ENCODE measurements at regions not wholly inside any gene's neighbourhood (a gene's known extent, or its start where the extent isn't known, plus 50 kb on each side); places are given as distances from the start of the nearest gene placed in this dataset.

DNA sequence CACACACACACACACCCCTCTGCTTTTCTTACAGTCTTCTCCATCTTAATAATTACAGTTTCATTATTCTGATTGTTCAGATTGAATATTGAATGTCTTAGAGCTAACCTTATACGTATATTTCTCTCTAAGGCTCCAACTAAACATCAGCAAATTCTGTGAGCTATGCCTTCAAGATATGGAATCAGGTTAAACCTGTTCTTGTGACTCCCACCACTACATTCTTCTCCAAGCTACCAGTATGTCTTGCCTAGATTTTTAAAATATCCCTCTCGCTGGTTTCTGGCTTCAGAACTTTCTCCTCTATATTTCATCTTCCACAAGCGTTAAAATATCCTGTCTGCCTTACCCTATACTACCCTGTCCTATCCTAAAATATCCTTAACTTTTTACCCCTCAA lies 1346.4 kb upstream of the CDH2 start:
- DNase-seq (ENCODE audit: low read depth in 1 of 2, low spot score in 1 of 2): no peak
- in situ Hi-C loops (cut with HindIII; ENCODE audit: low pct_unique_long_range_greater_than_20kb, low sequenced_read_pairs): no loop called here
- TF ChIP-seq JUND (IDR thresholded peaks at IDR 0.05; ENCODE audit: low read depth): no peak

- no peak for TF ChIP-seq JUND (IDR thresholded peaks at IDR 0.05; ENCODE audit: low read depth)
- in situ Hi-C loops (cut with HindIII; ENCODE audit: low pct_unique_long_range_greater_than_20kb, low sequenced_read_pairs): no loop called here
- no peak for DNase-seq (ENCODE audit: low read depth in 1 of 2, low spot score in 1 of 2)
Observed at GRCh38 chr18:29512761-29513160, 1335.8 kb upstream of the CDH2 start.

DNA sequence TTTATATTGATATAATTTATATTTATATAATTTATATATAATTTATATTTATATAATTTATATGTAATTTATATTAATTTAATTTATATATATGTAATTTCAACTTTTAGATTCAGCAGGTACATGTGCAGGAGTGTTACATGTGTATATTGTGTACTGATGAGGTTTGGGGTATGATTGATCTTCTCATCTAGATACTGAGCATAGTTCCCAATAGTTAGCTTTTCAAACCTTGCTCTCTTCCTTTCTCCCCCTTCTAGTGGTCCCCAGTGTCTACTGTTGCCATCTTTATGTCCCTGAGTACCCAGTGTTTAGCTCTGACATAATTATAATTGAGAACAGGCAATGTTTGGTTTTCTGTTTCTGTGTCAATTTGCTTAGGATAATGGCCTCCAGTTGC lies 1335.3 kb upstream of the CDH2 start:
- DNase-seq (ENCODE audit: low read depth in 1 of 2, low spot score in 1 of 2): no peak
- TF ChIP-seq JUND (IDR thresholded peaks at IDR 0.05; ENCODE audit: low read depth): no peak
- in situ Hi-C loops (cut with HindIII; ENCODE audit: low pct_unique_long_range_greater_than_20kb, low sequenced_read_pairs): no loop called here

DNA sequence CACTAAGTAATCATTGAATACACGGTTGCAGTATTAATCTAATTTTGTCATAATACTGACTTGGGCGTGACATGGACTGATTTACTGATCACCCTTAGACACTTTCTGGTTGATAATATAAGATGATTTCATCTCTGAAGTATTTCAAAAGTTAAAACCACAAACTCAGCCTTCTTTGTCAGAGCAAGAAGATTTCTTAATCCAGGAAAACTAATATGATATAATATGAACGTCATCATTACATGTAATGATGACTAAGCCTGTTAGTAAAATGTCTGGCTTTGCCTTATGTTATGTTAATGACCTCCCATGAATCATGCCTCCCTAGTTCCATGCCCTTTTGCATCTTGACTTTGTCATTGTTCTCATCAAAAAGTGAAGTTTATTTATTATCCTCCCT lies 1325.0 kb upstream of the CDH2 start:
- no peak for DNase-seq (ENCODE audit: low read depth in 1 of 2, low spot score in 1 of 2)
- no peak for TF ChIP-seq JUND (IDR thresholded peaks at IDR 0.05; ENCODE audit: low read depth)
- in situ Hi-C loops (cut with HindIII; ENCODE audit: low pct_unique_long_range_greater_than_20kb, low sequenced_read_pairs): no loop called here

GRCh38 chr18:29496152-29496680 lies 1319.3 kb upstream of the CDH2 start:
- in situ Hi-C loops (cut with HindIII; ENCODE audit: low pct_unique_long_range_greater_than_20kb, low sequenced_read_pairs): no loop called here
- no peak for DNase-seq (ENCODE audit: low read depth in 1 of 2, low spot score in 1 of 2)
- TF ChIP-seq JUND (IDR thresholded peaks at IDR 0.05; ENCODE audit: low read depth): no peak

DNA sequence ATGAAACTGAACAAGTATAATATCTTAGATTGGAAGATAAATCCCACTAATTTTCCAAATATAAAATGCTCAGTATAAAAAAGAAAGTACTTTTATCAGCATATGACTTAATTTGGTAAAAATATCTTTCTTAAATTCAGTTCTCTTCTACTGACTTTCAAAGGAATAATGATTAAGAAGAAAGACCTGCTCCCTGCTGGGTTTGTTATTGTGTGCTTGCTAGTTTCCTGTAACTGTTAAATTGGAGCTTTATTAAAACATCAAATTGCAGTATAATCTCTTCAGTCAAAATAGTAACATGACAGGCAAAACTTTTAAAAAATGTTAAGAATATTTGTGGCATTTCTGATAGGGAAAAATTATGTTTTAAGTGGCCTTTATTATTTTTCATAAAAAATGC lies 1317.4 kb upstream of the CDH2 start:
- TF ChIP-seq JUND (IDR thresholded peaks at IDR 0.05; ENCODE audit: low read depth): no peak
- no peak for DNase-seq (ENCODE audit: low read depth in 1 of 2, low spot score in 1 of 2)
- in situ Hi-C loops (cut with HindIII; ENCODE audit: low pct_unique_long_range_greater_than_20kb, low sequenced_read_pairs): no loop called here

- in situ Hi-C loops (cut with HindIII; ENCODE audit: low pct_unique_long_range_greater_than_20kb, low sequenced_read_pairs): no loop called here
- no peak for TF ChIP-seq JUND (IDR thresholded peaks at IDR 0.05; ENCODE audit: low read depth)
Observed at GRCh38 chr18:29491907-29492306, 1315.0 kb upstream of the CDH2 start.

GRCh38 chr18:29488617-29489016 lies 1311.7 kb upstream of the CDH2 start:
- no peak for TF ChIP-seq JUND (IDR thresholded peaks at IDR 0.05; ENCODE audit: low read depth)
- no peak for DNase-seq (ENCODE audit: low read depth in 1 of 2, low spot score in 1 of 2)
- in situ Hi-C loops (cut with HindIII; ENCODE audit: low pct_unique_long_range_greater_than_20kb, low sequenced_read_pairs): no loop called here

More at GRCh38 chr18:29491907-29492306, 1315.0 kb upstream of the CDH2 start:
- no peak for DNase-seq (ENCODE audit: low read depth in 1 of 2, low spot score in 1 of 2)

- no peak for TF ChIP-seq JUND (IDR thresholded peaks at IDR 0.05; ENCODE audit: low read depth)
- in situ Hi-C loops (cut with HindIII; ENCODE audit: low pct_unique_long_range_greater_than_20kb, low sequenced_read_pairs): no loop called here
- DNase-seq (ENCODE audit: low read depth in 1 of 2, low spot score in 1 of 2): no peak
Observed at GRCh38 chr18:29465526-29465925, 1288.6 kb upstream of the CDH2 start.

DNA sequence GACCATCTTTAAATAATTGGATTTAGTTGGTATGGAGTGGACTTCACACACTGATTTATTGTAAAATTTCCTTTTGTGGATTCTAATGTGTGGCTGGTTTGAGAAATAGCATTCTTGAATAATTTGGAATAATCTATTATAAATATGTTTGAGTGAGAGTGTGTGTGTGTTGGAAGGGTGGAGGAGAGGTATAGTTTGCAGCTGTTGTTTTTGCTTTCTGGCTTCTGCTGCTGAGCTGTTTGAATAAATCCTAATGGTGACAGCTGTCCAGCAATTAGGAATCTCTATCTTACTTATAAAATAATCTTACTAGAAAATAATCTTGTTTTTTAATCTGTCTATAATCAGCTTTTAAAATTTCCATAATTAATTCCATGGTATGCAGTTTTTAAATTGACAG lies 1283.0 kb upstream of the CDH2 start:
- in situ Hi-C loops (cut with HindIII; ENCODE audit: low pct_unique_long_range_greater_than_20kb, low sequenced_read_pairs): no loop called here

GRCh38 chr18:29457316-29457889 lies 1280.5 kb upstream of the CDH2 start:
- TF ChIP-seq JUND (IDR thresholded peaks at IDR 0.05; ENCODE audit: low read depth): no peak
- DNase-seq (ENCODE audit: low read depth in 1 of 2, low spot score in 1 of 2): no peak
- in situ Hi-C loops (cut with HindIII; ENCODE audit: low pct_unique_long_range_greater_than_20kb, low sequenced_read_pairs): no loop called here

More for the DNA sequence above, 1283.0 kb upstream of the CDH2 start:
- no peak for DNase-seq (ENCODE audit: low read depth in 1 of 2, low spot score in 1 of 2)
- no peak for TF ChIP-seq JUND (IDR thresholded peaks at IDR 0.05; ENCODE audit: low read depth)

DNA sequence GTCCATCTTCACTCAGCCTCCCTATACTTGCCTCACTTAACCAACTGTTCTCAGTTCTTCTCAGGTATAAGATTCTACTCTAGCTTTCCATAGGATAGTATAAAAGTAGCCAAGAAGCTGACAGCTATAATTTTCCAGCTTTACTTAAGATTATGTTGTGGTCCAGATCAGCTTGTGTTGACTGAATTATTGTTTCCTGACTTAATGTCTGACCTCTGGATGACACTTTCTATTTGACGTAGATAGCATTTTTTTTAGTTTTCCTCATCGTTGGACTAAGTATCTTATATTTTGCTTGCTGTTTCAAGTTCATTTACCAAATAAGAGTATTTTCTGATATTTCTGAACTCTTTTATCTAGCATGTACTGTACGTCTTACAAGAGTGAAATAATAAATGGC lies 1272.5 kb upstream of the CDH2 start:
- no peak for TF ChIP-seq JUND (IDR thresholded peaks at IDR 0.05; ENCODE audit: low read depth)
- no peak for DNase-seq (ENCODE audit: low read depth in 1 of 2, low spot score in 1 of 2)
- in situ Hi-C loops (cut with HindIII; ENCODE audit: low pct_unique_long_range_greater_than_20kb, low sequenced_read_pairs): no loop called here

DNA sequence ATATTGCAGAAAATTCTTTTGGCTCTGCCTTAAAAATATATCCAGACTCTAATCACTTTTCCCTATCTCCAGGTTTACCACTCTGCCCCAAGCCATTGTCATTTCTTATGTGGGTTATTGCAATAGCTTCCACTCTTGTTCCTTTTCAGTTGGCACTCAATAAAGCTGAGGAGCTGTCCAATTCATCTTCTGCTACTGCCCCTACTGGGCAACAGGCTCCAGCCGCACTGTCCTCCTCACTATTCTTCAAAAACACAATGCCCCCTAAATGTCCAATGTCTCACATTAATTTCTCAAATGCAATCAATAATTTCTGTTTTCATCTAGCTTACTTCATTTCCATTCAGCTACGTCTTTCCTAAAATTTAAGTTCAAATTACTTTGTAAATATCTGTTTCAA lies 1262.5 kb upstream of the CDH2 start:
- peak in 1 of 2 experiments; percentile 1 for DNase-seq (ENCODE audit: low read depth in 1 of 2, low spot score in 1 of 2)
- TF ChIP-seq JUND (IDR thresholded peaks at IDR 0.05; ENCODE audit: low read depth): no peak
- in situ Hi-C loops (cut with HindIII; ENCODE audit: low pct_unique_long_range_greater_than_20kb, low sequenced_read_pairs): no loop called here

DNA sequence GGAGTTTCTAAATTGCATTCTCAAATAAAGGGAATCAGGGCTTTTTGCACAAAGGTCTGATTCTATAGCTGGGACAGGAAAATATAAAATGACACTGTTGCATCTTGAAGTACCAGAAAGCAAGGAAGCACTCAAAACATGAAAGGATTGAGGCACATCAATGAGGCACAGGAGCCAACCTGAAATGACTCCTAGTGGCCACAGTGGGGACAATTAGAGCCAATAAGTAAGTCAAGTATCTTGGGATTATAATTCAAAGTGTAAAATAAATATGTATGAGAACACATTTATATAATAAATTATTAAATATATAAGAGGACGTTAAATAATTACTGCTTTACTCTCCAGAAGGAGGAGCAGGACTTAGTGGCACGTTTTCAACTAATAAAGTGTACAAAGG lies 1259.5 kb upstream of the CDH2 start:
- DNase-seq (ENCODE audit: low read depth in 1 of 2, low spot score in 1 of 2): no peak
- in situ Hi-C loops (cut with HindIII; ENCODE audit: low pct_unique_long_range_greater_than_20kb, low sequenced_read_pairs): no loop called here
- no peak for TF ChIP-seq JUND (IDR thresholded peaks at IDR 0.05; ENCODE audit: low read depth)
